DLD1 (cell line): ENCODE measurements at regions not wholly inside any gene's neighbourhood (a gene's known extent, or its start where the extent isn't known, plus 50 kb on each side); places are given as distances from the start of the nearest gene placed in this dataset.
"Not testable (repeated sequence)": the region's sequence is repeated elsewhere in the genome, so short reads cannot be mapped to it uniquely, and the experiment has no call there.

Experiments used
- in situ Hi-C: cut with HindIII; loops from 2 replicates; pipeline ENCODE4 v1.10.0; 2017; ENCODE audit warnings: low sequenced_read_pairs

DNA sequence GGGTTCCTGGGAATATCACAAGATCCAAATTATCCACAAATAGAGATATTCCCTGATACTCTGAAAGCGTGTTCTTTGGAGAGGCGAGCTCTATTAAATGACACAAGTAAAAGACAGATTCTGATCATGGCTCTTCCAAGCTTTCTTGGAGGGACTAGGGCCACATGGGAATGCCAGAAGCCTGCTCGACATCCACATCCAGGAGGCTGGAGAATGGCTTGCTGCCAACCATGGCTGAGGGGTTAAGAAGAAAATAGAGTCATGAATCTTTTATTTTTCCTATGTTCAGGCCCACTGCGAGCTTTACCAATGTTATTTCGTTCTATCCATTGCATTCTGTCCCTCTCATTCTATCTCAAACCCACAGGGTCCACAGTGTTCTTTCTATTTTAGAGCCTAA is 1018.0 kb upstream of the CELF2 start:
- in situ Hi-C loops, result no loop called here

DNA sequence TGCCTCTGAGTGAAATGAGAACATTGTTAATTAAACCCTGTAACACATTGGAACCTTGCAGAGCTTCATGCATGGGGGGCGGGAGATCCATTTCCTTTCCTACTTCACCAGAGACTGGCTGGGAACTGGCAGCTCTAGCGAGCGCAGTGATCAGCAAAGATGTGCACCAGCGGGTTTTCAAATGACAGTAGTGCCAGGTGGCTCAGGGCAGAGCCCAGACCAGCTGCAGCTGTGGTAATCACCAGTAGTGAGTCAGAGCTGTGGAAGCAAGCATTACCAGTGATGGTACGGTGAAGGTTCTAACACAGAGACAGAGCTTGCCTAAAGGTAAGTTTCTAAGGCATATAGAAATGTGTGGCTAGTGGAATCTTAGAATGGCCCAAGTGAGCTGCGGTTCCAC is 1009.7 kb upstream of the CELF2 start:
- in situ Hi-C loops, result no loop called here

- in situ Hi-C loops, result no loop called here
These were observed 1007.3 kb upstream of the CELF2 start for GRCh38 chr10:10010397-10010796.

DNA sequence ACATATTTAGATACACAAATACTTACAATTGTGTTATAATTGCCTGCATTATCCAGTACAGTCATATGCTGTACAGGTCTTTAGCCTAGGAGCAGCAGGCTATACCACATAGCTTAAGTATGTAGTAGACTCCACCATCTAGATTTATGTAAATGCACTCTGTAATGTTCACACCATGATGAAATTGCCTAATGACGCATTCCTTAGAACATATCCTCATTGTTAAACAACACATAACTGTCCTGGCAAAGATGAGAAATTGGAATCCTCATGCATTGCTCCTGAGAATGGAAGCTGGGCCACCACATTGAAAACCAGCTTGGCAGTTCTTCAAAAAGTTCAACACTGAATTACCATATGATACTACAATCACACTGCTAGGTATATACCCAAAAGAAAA is 1002.8 kb upstream of the CELF2 start:
- in situ Hi-C loops, result no loop called here

DNA sequence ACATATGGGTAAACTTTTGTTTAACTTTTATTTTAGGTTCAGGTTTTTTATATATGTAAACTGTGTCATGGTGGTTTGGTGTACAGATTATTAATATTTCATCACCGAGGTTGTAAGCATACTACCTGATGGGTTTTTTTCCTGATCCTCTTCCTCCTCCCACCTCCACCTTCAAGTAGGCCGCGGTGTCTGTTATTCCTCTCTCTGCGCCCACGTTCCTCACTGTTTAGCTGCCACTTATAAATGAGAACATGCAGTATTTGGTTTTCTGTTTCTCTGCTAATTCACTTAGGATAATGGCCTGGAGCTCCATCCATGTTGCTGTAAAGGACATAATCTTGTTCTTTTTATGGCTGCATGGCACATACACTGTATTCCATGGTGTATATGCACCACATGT is 1000.0 kb upstream of the CELF2 start:
- in situ Hi-C loops, result no loop called here

DNA sequence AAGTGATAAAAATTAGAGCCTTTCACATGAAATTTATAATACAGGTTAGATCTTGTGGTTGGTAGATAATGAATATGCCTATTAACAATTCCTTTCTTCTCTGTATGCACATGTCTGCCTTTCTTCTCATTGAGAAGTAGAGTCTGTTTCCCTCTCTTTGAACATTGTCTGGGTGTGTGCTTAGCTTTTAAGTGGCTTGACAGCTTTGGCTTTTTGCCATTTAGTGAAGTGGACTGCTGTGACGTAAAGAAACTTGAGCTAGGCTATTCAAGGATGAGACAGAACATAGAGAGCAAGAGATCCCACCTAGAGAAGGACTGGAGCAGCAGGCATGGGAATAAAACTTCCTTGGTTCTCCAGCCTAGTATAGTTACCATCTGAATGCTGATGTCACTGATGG is 996.7 kb upstream of the CELF2 start:
- in situ Hi-C loops, result no loop called here

GRCh38 chr10:10032991-10033390 is 984.7 kb upstream of the CELF2 start:
- in situ Hi-C loops, result no loop called here

DNA sequence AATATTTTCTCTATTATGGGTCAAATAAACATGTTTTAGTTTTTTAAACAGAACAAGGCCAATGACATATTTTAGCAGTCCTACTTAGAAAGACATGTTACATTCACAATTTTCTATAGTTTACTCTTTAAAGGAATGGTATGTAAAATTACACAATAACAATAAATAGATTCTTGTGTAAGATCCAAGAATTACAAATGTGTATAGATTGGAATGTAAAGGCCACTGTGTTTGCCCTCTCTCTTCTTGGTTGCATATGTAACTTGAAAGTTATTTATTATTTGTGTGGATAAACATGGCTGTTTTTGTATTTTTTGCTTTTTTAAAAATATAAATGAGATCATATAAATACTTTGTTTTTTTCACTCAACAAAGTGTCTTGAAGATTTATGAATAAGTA is 979.3 kb upstream of the CELF2 start:
- in situ Hi-C loops, result no loop called here

- in situ Hi-C loops, result no loop called here
These were observed 978.1 kb upstream of the CELF2 start for GRCh38 chr10:10039595-10039994.

DNA sequence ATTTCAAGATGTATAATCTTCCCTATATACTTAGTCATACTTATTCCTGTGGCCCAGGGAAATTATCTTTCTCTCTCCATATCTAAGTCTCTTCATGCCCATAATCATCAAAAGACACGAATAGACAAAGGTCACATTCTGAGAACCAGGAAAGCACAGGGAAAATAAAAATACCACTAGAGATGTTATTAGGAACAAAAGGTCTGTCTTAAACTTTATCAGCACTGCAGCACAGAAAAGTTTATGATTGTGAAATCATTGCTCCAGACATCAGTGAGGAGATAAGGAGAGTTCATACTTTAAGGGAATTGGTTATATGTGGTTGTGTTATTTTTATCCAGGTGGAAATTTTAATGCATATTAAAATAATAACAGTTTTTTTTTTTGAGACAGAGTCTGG is 974.6 kb upstream of the CELF2 start:
- in situ Hi-C loops, result no loop called here

DNA sequence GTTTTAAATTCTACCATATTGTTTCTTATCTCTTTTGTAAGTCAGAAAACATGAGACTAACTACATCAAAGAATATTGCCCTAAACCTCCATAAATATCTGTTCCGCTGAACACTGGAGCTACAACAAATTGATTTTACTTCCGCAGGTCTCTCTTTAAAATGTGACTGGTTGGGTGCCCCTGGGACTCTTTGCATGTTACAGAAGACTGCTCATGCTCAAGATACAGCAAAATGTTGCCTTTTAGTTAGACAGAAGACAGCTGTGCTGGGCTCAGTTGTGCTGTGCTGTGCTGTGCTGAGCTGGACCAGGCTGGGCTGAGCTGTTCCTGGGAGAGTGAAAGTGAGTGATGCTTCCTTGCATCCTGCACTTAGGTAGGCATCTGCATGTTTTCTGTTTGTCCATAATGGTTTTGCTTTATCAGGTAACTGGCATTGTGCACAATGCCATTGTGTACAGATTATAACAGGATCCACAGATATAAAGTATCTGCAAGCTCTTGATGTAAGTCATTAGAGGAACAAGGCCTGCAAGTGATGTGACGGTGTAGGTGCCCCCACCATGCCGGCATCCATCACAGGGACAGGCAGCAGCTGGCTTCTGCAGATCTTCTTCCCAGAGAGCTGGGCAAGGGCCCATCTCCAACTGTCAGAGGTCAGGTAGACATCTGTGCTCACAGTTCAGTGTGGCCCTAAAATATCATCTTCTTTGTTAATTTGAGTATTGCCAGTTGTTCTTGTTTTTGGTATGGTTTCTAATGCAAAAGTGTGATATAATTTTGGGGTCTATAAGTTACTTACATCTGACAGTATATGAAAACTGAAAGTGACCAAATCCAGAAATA is 972.5 kb upstream of the CELF2 start:
- in situ Hi-C loops, result no loop called here

GRCh38 chr10:10045765-10046028 is 972.0 kb upstream of the CELF2 start:
- in situ Hi-C loops, result no loop called here

GRCh38 chr10:10047426-10047825 is 970.2 kb upstream of the CELF2 start:
- in situ Hi-C loops, result no loop called here

DNA sequence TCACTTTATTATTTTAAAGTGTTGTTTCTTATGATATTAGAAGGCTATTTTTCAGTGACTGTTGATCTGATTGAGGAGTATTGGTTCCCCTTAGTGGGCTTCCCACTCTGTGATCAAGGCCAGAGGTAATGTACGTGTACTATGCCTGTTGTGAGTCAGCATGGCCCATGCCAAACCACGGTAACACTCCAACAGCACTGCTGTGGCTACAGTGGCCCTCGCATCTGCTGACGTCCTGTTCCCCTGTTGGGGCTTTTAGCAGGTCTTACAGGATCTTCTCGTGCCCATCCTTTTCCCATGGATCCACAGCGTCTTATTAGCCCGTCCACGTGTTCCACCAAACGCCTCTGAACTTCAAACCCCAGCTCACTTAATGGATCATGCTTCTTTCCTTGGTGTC is 964.6 kb upstream of the CELF2 start:
- in situ Hi-C loops, result no loop called here

DNA sequence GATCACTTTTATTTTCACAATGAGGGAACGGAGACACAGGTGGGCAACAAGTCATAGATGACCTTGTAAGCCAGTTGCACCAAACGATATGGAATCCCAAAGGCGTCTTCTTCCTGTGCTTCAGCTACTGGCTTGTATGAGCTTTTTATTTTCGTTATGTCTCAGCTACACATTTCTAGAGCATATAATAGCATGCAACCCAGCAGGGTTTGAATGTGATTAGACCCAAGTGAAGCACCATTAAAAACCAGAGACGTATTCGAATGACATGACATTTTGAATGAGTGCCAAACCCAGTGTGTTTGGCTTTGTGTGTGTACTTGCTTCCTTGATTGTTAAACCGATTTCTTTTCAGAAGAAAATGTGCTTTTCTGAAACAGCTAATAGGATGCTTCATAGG is 963.2 kb upstream of the CELF2 start:
- in situ Hi-C loops, result no loop called here

- in situ Hi-C loops, result no loop called here
These were observed 961.8 kb upstream of the CELF2 start for GRCh38 chr10:10055656-10056442.

- in situ Hi-C loops, result no loop called here
These were observed 960.7 kb upstream of the CELF2 start for GRCh38 chr10:10056961-10057360.

DNA sequence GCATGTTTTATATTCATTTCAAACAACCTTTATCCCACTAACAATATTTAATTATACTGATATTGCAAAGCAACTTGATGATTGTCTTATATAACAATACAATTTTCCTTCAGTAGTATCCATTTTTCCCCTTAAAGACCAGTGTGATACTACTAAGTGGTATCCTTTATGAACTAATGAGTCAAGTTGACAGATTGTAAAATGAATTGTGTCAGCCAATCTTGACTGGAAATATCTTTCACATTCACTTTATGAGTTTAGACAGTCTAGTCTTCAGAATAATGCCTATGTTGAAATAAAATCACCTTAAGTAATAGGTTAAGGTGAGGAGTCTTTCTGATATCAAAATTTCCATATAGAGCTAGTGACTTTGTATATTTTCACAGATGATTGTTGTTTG is 950.0 kb upstream of the CELF2 start:
- in situ Hi-C loops, result no loop called here

DNA sequence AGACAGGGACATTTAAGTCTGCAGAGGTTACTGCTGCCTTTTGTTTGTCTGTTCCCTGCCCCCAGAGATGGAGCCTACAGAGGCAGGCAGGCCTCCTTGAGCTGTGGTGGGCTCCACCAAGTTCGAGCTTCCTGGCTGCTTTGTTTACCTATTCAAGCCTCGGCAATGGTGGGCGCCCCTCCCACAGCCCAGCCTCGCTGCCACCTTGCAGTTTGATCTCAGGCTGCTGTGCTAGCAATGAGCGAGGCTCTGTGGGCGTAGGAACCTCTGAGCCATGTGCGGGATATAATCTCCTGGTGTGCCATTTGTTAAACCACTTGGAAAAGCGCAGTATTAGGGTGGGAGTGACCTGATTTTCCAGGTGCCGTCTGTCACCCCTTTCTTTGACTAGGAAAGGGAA is 942.8 kb upstream of the CELF2 start:
- in situ Hi-C loops, result not testable (repeated sequence)

- in situ Hi-C loops, result no loop called here
These were observed 939.2 kb upstream of the CELF2 start for GRCh38 chr10:10078446-10078845.

GRCh38 chr10:10092581-10092980 is 925.1 kb upstream of the CELF2 start:
- in situ Hi-C loops, result no loop called here

GRCh38 chr10:10093021-10093420 is 924.7 kb upstream of the CELF2 start:
- in situ Hi-C loops, result no loop called here

DNA sequence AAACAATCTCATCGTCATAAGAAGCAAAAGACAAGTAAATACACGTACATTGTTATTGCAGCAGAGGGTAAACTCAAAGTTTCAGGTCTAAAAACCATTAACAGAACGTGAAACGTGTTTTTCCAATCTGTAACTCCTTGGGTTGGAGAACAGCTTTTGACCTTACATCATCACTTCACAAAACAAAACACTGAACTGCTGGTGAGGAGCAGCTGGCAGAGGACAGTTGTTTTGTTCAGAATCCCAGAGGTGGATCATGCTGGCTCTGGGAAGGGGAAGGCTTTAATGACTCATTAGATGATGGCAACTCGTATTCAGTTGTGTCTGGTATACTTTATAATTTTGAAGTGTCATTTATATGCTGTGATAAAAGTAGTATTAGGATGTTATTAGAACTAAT is 923.0 kb upstream of the CELF2 start:
- in situ Hi-C loops, result no loop called here
